ENCODE measurements at regions not wholly inside any gene's neighbourhood (a gene's known extent, or its start where the extent isn't known, plus 50 kb on each side); places are given as distances from the start of the nearest gene placed in this dataset.

DNA sequence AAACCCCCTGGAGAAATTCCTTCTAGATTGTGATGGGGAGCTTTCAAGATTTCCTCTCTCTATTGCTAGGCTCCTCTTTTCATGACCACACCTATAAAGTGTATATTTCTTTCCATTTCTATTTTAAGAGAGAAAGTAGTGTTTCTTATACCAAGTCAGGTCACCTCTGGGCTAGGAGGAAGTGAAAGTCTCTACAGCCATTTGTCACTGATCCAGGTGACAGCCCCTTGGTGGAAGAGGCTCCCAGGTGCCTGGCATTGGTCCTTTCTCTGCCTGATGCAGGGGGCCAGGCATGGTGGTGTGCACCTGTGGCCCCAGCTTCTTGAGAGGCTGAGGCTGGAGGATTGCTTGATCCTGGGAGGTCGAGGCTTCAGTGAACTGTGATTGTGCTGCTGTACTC is 64.7 kb downstream of the DHCR7 start:
- Histone ChIP-seq H3K27ac (no peak overlapping the region), H3K27me3 (peaks cover 0 to 18% (median 0%) of the 10 kb centered on the region in 9 donors), H3K4me1 (no peaks in the 10 kb centered on the region), H3K36me3 (no peaks in the 10 kb centered on the region), H3K4me3 (no peak overlapping the region), H3K9me3 (no peaks in the 10 kb centered on the region)
- ATAC-seq = no peak
- 67 to 78% (median 76%) methylated on average over 1 of the region's 1 CpG for WGBS, 4 donors
- TF ChIP-seq POLR2A (IDR thresholded peaks at IDR 0.05) (no peak), CTCF (IDR thresholded peaks at IDR 0.05) (no peak)
- intact Hi-C loops (cut with DNase I) = no loop called here
- DNase-seq = no peak

GRCh38 chr11:71381781-71382505 is 66.2 kb downstream of the DHCR7 start:
- DNase-seq = no peak
- peaks cover 0 to 22% (median 2%) of the 10 kb centered on the region in 9 donors for H3K27me3 ChIP-seq
- H3K4me1 ChIP-seq = no peaks in the 10 kb centered on the region
- 81 to 85% (median 83%) methylated on average over 5 of the region's 5 CpGs for WGBS, 4 donors
- H3K36me3 ChIP-seq = no peaks in the 10 kb centered on the region
- no peak for ATAC-seq
- intact Hi-C loops (cut with DNase I) = no loop called here
- no peak overlapping the region for H3K4me3 ChIP-seq
- TF ChIP-seq POLR2A (IDR thresholded peaks at IDR 0.05) = no peak
- TF ChIP-seq CTCF (IDR thresholded peaks at IDR 0.05) = no peak
- H3K9me3 ChIP-seq = no peaks in the 10 kb centered on the region
- H3K27ac ChIP-seq = no peak overlapping the region

DNA sequence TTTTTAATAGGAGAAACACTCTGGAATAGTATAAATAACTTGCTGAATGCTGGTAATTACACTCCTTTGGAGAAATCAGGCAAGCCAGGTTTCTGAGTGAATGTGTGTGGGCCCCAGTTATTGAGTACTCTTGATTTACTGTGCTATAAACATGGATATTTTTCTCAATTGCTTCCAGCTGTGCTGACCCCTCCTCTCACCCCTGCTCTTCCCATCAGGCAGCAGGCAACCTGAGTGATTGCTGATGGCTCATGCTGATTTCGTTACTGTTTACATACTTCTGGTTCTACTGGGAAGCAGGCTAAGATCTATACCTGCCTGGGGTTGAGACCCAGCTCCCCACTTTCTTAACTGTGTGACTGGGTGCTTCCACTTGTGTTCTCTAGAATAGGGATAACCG is 68.5 kb downstream of the DHCR7 start:
- no peak overlapping the region for H3K4me3 ChIP-seq
- H3K36me3 ChIP-seq = no peaks in the 10 kb centered on the region
- no peaks in the 10 kb centered on the region for H3K4me1 ChIP-seq
- peaks cover 0 to 4% (median 0%) of the 10 kb centered on the region in 12 donors for H3K9me3 ChIP-seq
- TF ChIP-seq CTCF (IDR thresholded peaks at IDR 0.05) = no peak
- no peak for TF ChIP-seq POLR2A (IDR thresholded peaks at IDR 0.05)
- H3K27ac ChIP-seq = no peak overlapping the region
- intact Hi-C loops (cut with DNase I) = no loop called here
- DNase-seq (no peak), ATAC-seq (no peak)
- peaks cover 0 to 32% (median 3%) of the 10 kb centered on the region in 9 donors for H3K27me3 ChIP-seq
- WGBS, 4 donors = 59 to 72% (median 65%) methylated on average over 2 of the region's 2 CpGs

DNA sequence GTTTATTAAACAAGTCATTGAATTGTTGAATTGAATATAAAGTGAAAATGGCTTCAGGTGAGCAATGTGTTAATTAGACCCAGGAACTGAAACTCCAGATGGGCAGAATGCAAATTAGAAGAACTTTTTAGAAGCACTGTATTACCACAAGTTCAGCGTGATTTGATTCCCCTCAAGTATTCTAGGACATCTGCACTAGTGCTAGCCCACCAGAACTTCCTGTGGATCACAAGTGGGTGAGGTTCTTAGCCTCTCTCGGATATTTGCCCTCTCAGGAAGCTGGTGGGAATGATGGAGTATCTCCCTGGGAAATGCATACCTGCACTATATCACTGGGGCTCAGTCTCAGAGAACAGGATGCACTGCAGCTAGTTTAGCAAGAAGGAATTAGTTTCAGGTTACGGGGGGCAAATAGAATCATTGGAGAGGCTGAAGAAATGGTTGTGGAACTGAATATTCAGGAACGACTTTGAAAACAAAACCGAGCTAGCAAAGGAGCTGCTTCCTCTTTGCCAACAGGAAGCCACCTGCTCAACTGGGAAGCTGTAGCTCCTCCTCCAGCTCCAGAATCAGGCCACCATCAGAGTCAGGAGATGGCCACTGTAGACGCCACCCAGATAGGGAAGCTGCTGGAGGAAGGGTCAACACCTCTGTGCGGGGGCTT is 74.3 kb downstream of the DHCR7 start:
- peaks cover 0 to 21% (median 3%) of the 10 kb centered on the region in 9 donors for H3K27me3 ChIP-seq
- no peaks in the 10 kb centered on the region for H3K4me1 ChIP-seq
- H3K4me3 ChIP-seq = no peak overlapping the region
- 51 to 59% (median 52%) methylated on average over 7 of the region's 7 CpGs for WGBS, 4 donors
- intact Hi-C loops (cut with DNase I) = loop anchor here in 1 of 10 donors (5.0 kb wide), 1 partner anchor 287 kb away; no protein-coding TSS in a partner anchor
- TF ChIP-seq POLR2A (IDR thresholded peaks at IDR 0.05) (no peak), CTCF (IDR thresholded peaks at IDR 0.05) (no peak)
- H3K27ac ChIP-seq = no peak overlapping the region
- ATAC-seq (no peak), DNase-seq (no peak)
- H3K36me3 ChIP-seq = no peaks in the 10 kb centered on the region
- H3K9me3 ChIP-seq = peaks cover 0 to 4% (median 0%) of the 10 kb centered on the region in 12 donors
